ENCODE measurements at regions not wholly inside any gene's neighbourhood (a gene's known extent, or its start where the extent isn't known, plus 50 kb on each side); places are given as distances from the start of the nearest gene placed in this dataset.

DNA sequence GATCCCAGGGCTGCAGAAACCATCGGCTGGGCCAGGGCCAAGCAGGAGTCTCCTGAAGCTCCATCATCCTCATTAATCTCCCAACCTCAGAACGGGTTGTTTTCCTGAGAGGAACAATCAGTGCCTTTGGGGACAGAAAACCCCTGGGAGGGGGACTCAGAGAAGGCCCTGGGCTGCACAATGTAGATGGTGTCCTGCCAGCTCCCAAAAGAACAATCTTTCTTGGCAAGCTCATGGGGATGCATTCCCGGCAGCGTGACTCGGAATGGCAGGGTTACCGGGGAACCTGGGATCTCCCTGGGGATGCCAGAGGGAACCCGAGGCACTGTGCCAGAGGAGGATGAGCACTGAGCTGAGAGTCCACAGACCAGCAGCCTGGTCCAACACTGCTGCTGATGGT lies 72.1 kb upstream of the ATP2B2 start:
- H3K27me3 Mint-ChIP-seq (ENCODE audit: insufficient read depth, low read depth, poor library complexity): no peaks in the 10 kb centered on the region
- H3F3A ChIP-seq (replicated peaks; ENCODE audit: low read depth): no peaks in the 10 kb centered on the region
- H3K36me3 ChIP-seq (ENCODE audit: insufficient read depth): no peaks in the 10 kb centered on the region
- H3K4me1 Mint-ChIP-seq: peaks cover 4% of the 10 kb centered on the region; the same call in 2 of the 3 replicates
- no peaks in the 10 kb centered on the region for H3K36me3 Mint-ChIP-seq (ENCODE audit: low read depth)
- H3K4me3 Mint-ChIP-seq: no peak overlapping the region
- H3K9me2 ChIP-seq (ENCODE audit: insufficient read depth): no peaks in the 10 kb centered on the region
- H3K4me2 ChIP-seq: no peak overlapping the region
- no peak overlapping the region for H3K4me3 ChIP-seq
- no peaks in the 10 kb centered on the region for H3K27me3 ChIP-seq (ENCODE audit: insufficient read depth)
- no peaks in the 10 kb centered on the region for H3K4me1 ChIP-seq (ENCODE audit: insufficient read depth)
- DNase-seq (ENCODE audit: low spot score): no peak
- ATAC-seq: no peak
- no peak overlapping the region for H2AFZ ChIP-seq
- no peaks in the 10 kb centered on the region for H4K20me1 ChIP-seq (replicated peaks; ENCODE audit: insufficient read depth)
- H3K27ac Mint-ChIP-seq: no peak overlapping the region
- no peaks in the 10 kb centered on the region for H3K79me2 ChIP-seq (replicated peaks; ENCODE audit: insufficient read depth)
- TF ChIP-seq, protein P1, sequence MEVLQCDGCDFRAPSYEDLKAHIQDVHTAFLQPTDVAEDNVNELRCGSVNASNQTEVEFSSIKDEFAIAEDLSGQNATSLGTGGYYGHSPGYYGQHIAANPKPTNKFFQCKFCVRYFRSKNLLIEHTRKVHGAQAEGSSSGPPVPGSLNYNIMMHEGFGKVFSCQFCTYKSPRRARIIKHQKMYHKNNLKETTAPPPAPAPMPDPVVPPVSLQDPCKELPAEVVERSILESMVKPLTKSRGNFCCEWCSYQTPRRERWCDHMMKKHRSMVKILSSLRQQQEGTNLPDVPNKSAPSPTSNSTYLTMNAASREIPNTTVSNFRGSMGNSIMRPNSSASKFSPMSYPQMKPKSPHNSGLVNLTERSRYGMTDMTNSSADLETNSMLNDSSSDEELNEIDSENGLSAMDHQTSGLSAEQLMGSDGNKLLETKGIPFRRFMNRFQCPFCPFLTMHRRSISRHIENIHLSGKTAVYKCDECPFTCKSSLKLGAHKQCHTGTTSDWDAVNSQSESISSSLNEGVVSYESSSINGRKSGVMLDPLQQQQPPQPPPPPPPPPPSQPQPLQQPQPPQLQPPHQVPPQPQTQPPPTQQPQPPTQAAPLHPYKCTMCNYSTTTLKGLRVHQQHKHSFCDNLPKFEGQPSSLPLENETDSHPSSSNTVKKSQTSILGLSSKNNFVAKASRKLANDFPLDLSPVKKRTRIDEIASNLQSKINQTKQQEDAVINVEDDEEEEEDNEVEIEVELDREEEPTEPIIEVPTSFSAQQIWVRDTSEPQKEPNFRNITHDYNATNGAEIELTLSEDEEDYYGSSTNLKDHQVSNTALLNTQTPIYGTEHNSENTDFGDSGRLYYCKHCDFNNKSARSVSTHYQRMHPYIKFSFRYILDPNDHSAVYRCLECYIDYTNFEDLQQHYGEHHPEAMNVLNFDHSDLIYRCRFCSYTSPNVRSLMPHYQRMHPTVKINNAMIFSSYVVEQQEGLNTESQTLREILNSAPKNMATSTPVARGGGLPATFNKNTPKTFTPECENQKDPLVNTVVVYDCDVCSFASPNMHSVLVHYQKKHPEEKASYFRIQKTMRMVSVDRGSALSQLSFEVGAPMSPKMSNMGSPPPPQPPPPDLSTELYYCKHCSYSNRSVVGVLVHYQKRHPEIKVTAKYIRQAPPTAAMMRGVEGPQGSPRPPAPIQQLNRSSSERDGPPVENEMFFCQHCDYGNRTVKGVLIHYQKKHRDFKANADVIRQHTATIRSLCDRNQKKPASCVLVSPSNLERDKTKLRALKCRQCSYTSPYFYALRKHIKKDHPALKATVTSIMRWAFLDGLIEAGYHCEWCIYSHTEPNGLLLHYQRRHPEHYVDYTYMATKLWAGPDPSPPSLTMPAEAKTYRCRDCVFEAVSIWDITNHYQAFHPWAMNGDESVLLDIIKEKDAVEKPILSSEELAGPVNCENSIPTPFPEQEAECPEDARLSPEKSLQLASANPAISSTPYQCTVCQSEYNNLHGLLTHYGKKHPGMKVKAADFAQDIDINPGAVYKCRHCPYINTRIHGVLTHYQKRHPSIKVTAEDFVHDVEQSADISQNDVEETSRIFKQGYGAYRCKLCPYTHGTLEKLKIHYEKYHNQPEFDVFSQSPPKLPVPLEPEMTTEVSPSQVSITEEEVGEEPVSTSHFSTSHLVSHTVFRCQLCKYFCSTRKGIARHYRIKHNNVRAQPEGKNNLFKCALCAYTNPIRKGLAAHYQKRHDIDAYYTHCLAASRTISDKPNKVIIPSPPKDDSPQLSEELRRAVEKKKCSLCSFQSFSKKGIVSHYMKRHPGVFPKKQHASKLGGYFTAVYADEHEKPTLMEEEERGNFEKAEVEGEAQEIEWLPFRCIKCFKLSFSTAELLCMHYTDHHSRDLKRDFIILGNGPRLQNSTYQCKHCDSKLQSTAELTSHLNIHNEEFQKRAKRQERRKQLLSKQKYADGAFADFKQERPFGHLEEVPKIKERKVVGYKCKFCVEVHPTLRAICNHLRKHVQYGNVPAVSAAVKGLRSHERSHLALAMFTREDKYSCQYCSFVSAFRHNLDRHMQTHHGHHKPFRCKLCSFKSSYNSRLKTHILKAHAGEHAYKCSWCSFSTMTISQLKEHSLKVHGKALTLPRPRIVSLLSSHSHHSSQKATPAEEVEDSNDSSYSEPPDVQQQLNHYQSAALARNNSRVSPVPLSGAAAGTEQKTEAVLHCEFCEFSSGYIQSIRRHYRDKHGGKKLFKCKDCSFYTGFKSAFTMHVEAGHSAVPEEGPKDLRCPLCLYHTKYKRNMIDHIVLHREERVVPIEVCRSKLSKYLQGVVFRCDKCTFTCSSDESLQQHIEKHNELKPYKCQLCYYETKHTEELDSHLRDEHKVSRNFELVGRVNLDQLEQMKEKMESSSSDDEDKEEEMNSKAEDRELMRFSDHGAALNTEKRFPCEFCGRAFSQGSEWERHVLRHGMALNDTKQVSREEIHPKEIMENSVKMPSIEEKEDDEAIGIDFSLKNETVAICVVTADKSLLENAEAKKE (CRISPR knock-in tag; IDR thresholded peaks at IDR 0.05): no peak
- TF ChIP-seq EZH2phosphoT487 (IDR thresholded peaks at IDR 0.05; ENCODE audit: unreplicated experiment): no peak
- TF ChIP-seq ZNF114 (CRISPR knock-in tag; IDR thresholded peaks at IDR 0.05): no peak
- TF ChIP-seq POLR2AphosphoS5 (IDR thresholded peaks at IDR 0.05; ENCODE audit: low read depth): no peak
- no peak for TF ChIP-seq JUNB (IDR thresholded peaks at IDR 0.05; ENCODE audit: unreplicated experiment)
- TF ChIP-seq EZH2 (IDR thresholded peaks at IDR 0.05; ENCODE audit: low read depth, unreplicated experiment): no peak
- TF ChIP-seq, protein P2, sequence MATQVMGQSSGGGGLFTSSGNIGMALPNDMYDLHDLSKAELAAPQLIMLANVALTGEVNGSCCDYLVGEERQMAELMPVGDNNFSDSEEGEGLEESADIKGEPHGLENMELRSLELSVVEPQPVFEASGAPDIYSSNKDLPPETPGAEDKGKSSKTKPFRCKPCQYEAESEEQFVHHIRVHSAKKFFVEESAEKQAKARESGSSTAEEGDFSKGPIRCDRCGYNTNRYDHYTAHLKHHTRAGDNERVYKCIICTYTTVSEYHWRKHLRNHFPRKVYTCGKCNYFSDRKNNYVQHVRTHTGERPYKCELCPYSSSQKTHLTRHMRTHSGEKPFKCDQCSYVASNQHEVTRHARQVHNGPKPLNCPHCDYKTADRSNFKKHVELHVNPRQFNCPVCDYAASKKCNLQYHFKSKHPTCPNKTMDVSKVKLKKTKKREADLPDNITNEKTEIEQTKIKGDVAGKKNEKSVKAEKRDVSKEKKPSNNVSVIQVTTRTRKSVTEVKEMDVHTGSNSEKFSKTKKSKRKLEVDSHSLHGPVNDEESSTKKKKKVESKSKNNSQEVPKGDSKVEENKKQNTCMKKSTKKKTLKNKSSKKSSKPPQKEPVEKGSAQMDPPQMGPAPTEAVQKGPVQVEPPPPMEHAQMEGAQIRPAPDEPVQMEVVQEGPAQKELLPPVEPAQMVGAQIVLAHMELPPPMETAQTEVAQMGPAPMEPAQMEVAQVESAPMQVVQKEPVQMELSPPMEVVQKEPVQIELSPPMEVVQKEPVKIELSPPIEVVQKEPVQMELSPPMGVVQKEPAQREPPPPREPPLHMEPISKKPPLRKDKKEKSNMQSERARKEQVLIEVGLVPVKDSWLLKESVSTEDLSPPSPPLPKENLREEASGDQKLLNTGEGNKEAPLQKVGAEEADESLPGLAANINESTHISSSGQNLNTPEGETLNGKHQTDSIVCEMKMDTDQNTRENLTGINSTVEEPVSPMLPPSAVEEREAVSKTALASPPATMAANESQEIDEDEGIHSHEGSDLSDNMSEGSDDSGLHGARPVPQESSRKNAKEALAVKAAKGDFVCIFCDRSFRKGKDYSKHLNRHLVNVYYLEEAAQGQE (IDR thresholded peaks at IDR 0.05; ENCODE audit: unreplicated experiment): no peak
- TF ChIP-seq, protein P3, sequence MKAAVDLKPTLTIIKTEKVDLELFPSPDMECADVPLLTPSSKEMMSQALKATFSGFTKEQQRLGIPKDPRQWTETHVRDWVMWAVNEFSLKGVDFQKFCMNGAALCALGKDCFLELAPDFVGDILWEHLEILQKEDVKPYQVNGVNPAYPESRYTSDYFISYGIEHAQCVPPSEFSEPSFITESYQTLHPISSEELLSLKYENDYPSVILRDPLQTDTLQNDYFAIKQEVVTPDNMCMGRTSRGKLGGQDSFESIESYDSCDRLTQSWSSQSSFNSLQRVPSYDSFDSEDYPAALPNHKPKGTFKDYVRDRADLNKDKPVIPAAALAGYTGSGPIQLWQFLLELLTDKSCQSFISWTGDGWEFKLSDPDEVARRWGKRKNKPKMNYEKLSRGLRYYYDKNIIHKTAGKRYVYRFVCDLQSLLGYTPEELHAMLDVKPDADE (IDR thresholded peaks at IDR 0.05): no peak
- TF ChIP-seq CREB1 (CRISPR knock-in tag; IDR thresholded peaks at IDR 0.05; ENCODE audit: low read depth): no peak
- no peak for TF ChIP-seq ZNF331 (CRISPR knock-in tag; IDR thresholded peaks at IDR 0.05; ENCODE audit: low read depth)
- no peak for TF ChIP-seq NANOG (IDR thresholded peaks at IDR 0.05; ENCODE audit: borderline replicate concordance)
- TF ChIP-seq STAT1 (IDR thresholded peaks at IDR 0.05; ENCODE audit: unreplicated experiment): no peak
- TF ChIP-seq, protein P4, sequence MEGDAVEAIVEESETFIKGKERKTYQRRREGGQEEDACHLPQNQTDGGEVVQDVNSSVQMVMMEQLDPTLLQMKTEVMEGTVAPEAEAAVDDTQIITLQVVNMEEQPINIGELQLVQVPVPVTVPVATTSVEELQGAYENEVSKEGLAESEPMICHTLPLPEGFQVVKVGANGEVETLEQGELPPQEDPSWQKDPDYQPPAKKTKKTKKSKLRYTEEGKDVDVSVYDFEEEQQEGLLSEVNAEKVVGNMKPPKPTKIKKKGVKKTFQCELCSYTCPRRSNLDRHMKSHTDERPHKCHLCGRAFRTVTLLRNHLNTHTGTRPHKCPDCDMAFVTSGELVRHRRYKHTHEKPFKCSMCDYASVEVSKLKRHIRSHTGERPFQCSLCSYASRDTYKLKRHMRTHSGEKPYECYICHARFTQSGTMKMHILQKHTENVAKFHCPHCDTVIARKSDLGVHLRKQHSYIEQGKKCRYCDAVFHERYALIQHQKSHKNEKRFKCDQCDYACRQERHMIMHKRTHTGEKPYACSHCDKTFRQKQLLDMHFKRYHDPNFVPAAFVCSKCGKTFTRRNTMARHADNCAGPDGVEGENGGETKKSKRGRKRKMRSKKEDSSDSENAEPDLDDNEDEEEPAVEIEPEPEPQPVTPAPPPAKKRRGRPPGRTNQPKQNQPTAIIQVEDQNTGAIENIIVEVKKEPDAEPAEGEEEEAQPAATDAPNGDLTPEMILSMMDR (conservative IDR thresholded peaks at IDR 0.05; ENCODE audit: low read depth in 2 of 2): no peak
- no peak overlapping the region for H3K27ac ChIP-seq (ENCODE audit: low read depth)
- no peaks in the 10 kb centered on the region for H3K9me3 Mint-ChIP-seq
